ENCODE measurements at regions not wholly inside any gene's neighbourhood (a gene's known extent, or its start where the extent isn't known, plus 50 kb on each side); places are given as distances from the start of the nearest gene placed in this dataset.

- Histone ChIP-seq H3K9me3 (ENCODE audit: insufficient read depth, low read length) (no peaks in the 10 kb centered on the region), H2AFZ (ENCODE audit: low read depth, low read length, severe bottlenecking) (no peak overlapping the region), H3K79me2 (ENCODE audit: insufficient read depth, low read length) (no peaks in the 10 kb centered on the region), H3K9ac (ENCODE audit: low read length) (no peak overlapping the region), H3K4me3 (ENCODE audit: insufficient read depth, low read length, poor library complexity, severe bottlenecking) (no peak overlapping the region), H3K4me2 (ENCODE audit: low read depth, low read length, poor library complexity, severe bottlenecking) (no peak overlapping the region), H3K27me3 (ENCODE audit: low read length) (no peaks in the 10 kb centered on the region), H3K27ac (ENCODE audit: low read depth, low read length) (no peak overlapping the region), H3K9me2 (replicated peaks; ENCODE audit: insufficient read depth, low read length) (no peaks in the 10 kb centered on the region), H3K36me3 (ENCODE audit: low read length) (no peaks in the 10 kb centered on the region), H4K20me1 (ENCODE audit: low read depth, low read length) (no peaks in the 10 kb centered on the region), H3F3A (ENCODE audit: insufficient read depth) (no peaks in the 10 kb centered on the region)
- no peak for TF ChIP-seq CTCF (IDR thresholded peaks at IDR 0.05; ENCODE audit: insufficient read depth, low read length, poor library complexity, severe bottlenecking)
- TF ChIP-seq EZH2phosphoT487 (conservative IDR thresholded peaks at IDR 0.05; ENCODE audit: low read length): no peak
Measured at GRCh38 chr7:156117542-156118247, 305.4 kb upstream of the SHH start.

- Histone ChIP-seq H3K36me3 (ENCODE audit: low read length) (no peaks in the 10 kb centered on the region), H3K9ac (ENCODE audit: low read length) (no peak overlapping the region), H3K27me3 (ENCODE audit: low read length) (no peaks in the 10 kb centered on the region), H3K4me2 (ENCODE audit: low read depth, low read length, poor library complexity, severe bottlenecking) (no peak overlapping the region), H3K4me3 (ENCODE audit: insufficient read depth, low read length, poor library complexity, severe bottlenecking) (no peak overlapping the region), H3F3A (ENCODE audit: insufficient read depth) (no peaks in the 10 kb centered on the region), H3K79me2 (ENCODE audit: insufficient read depth, low read length) (no peaks in the 10 kb centered on the region), H3K27ac (ENCODE audit: low read depth, low read length) (no peak overlapping the region), H3K9me2 (replicated peaks; ENCODE audit: insufficient read depth, low read length) (no peaks in the 10 kb centered on the region), H2AFZ (ENCODE audit: low read depth, low read length, severe bottlenecking) (no peak overlapping the region), H4K20me1 (ENCODE audit: low read depth, low read length) (no peaks in the 10 kb centered on the region), H3K9me3 (ENCODE audit: insufficient read depth, low read length) (no peaks in the 10 kb centered on the region)
- no peak for TF ChIP-seq EZH2phosphoT487 (conservative IDR thresholded peaks at IDR 0.05; ENCODE audit: low read length)
- no peak for TF ChIP-seq CTCF (IDR thresholded peaks at IDR 0.05; ENCODE audit: insufficient read depth, low read length, poor library complexity, severe bottlenecking)
Measured at GRCh38 chr7:156116514-156117215, 304.4 kb upstream of the SHH start.

GRCh38 chr7:156115582-156115981 lies 303.3 kb upstream of the SHH start:
- no peaks in the 10 kb centered on the region for H3K27me3 ChIP-seq (ENCODE audit: low read length)
- H2AFZ ChIP-seq (ENCODE audit: low read depth, low read length, severe bottlenecking): no peak overlapping the region
- TF ChIP-seq EZH2phosphoT487 (conservative IDR thresholded peaks at IDR 0.05; ENCODE audit: low read length): no peak
- no peak overlapping the region for H3K27ac ChIP-seq (ENCODE audit: low read depth, low read length)
- H3K4me2 ChIP-seq (ENCODE audit: low read depth, low read length, poor library complexity, severe bottlenecking): no peak overlapping the region
- no peaks in the 10 kb centered on the region for H3K79me2 ChIP-seq (ENCODE audit: insufficient read depth, low read length)
- no peaks in the 10 kb centered on the region for H3K36me3 ChIP-seq (ENCODE audit: low read length)
- H3K9me2 ChIP-seq (replicated peaks; ENCODE audit: insufficient read depth, low read length): no peaks in the 10 kb centered on the region
- no peak overlapping the region for H3K4me3 ChIP-seq (ENCODE audit: insufficient read depth, low read length, poor library complexity, severe bottlenecking)
- no peak overlapping the region for H3K9ac ChIP-seq (ENCODE audit: low read length)
- no peaks in the 10 kb centered on the region for H3K9me3 ChIP-seq (ENCODE audit: insufficient read depth, low read length)
- H3F3A ChIP-seq (ENCODE audit: insufficient read depth): no peaks in the 10 kb centered on the region
- no peaks in the 10 kb centered on the region for H4K20me1 ChIP-seq (ENCODE audit: low read depth, low read length)

GRCh38 chr7:156113731-156114130 lies 301.5 kb upstream of the SHH start:
- H3K9ac ChIP-seq (ENCODE audit: low read length): no peak overlapping the region
- no peaks in the 10 kb centered on the region for H3K36me3 ChIP-seq (ENCODE audit: low read length)
- H2AFZ ChIP-seq (ENCODE audit: low read depth, low read length, severe bottlenecking): no peak overlapping the region
- H4K20me1 ChIP-seq (ENCODE audit: low read depth, low read length): no peaks in the 10 kb centered on the region
- H3K4me3 ChIP-seq (ENCODE audit: insufficient read depth, low read length, poor library complexity, severe bottlenecking): no peak overlapping the region
- TF ChIP-seq EZH2phosphoT487 (conservative IDR thresholded peaks at IDR 0.05; ENCODE audit: low read length) (no peak), CTCF (IDR thresholded peaks at IDR 0.05; ENCODE audit: insufficient read depth, low read length, poor library complexity, severe bottlenecking) (no peak)
- H3K9me3 ChIP-seq (ENCODE audit: insufficient read depth, low read length): no peaks in the 10 kb centered on the region
- H3K79me2 ChIP-seq (ENCODE audit: insufficient read depth, low read length): no peaks in the 10 kb centered on the region
- H3K27me3 ChIP-seq (ENCODE audit: low read length): no peaks in the 10 kb centered on the region
- no peaks in the 10 kb centered on the region for H3F3A ChIP-seq (ENCODE audit: insufficient read depth)
- H3K4me2 ChIP-seq (ENCODE audit: low read depth, low read length, poor library complexity, severe bottlenecking): no peak overlapping the region
- no peaks in the 10 kb centered on the region for H3K9me2 ChIP-seq (replicated peaks; ENCODE audit: insufficient read depth, low read length)
- no peak overlapping the region for H3K27ac ChIP-seq (ENCODE audit: low read depth, low read length)
